GM19328 (cell line): ENCODE measurements at regions not wholly inside any gene's neighbourhood (a gene's known extent, or its start where the extent isn't known, plus 50 kb on each side); places are given as distances from the start of the nearest gene placed in this dataset.

Experiments
- ATAC-seq: cut with Tn5 transposase; IDR thresholded peaks from one replicate; pipeline ENCODE4 v1.9.1; 2021; ENCODE audit warnings: mild to moderate bottlenecking, moderate library complexity; ENCODE audit not compliant: unreplicated experiment

GRCh38 chr5:20680718-20681302 is 692.8 kb upstream of the CDH18 start:
- ATAC-seq: no peak

- ATAC-seq: no peak
Measured at GRCh38 chr5:20678814-20679298, 690.9 kb upstream of the CDH18 start.

- ATAC-seq: no peak
Measured at GRCh38 chr5:20678386-20678785, 690.4 kb upstream of the CDH18 start.

GRCh38 chr5:20660588-20660987 is 672.6 kb upstream of the CDH18 start:
- no peak for ATAC-seq

- ATAC-seq: no peak
Measured at GRCh38 chr5:20656262-20656661, 668.3 kb upstream of the CDH18 start.

GRCh38 chr5:20655211-20655610 is 667.2 kb upstream of the CDH18 start:
- no peak for ATAC-seq

- ATAC-seq: no peak
Measured at GRCh38 chr5:20654746-20655145, 666.7 kb upstream of the CDH18 start.

GRCh38 chr5:20654033-20654432 is 666.0 kb upstream of the CDH18 start:
- no peak for ATAC-seq

GRCh38 chr5:20649966-20650365 is 662.0 kb upstream of the CDH18 start:
- no peak for ATAC-seq

- no peak for ATAC-seq
Measured at GRCh38 chr5:20648981-20649380, 661.0 kb upstream of the CDH18 start.

- no peak for ATAC-seq
Measured at GRCh38 chr5:20636686-20637085, 648.7 kb upstream of the CDH18 start.

GRCh38 chr5:20619591-20619990 is 631.6 kb upstream of the CDH18 start:
- no peak for ATAC-seq

GRCh38 chr5:20618340-20618739 is 630.3 kb upstream of the CDH18 start:
- ATAC-seq: no peak

GRCh38 chr5:20617841-20618240 is 629.8 kb upstream of the CDH18 start:
- no peak for ATAC-seq

- ATAC-seq: no peak
Measured at GRCh38 chr5:20615888-20616563, 628.0 kb upstream of the CDH18 start.

GRCh38 chr5:20611620-20612019 is 623.6 kb upstream of the CDH18 start:
- no peak for ATAC-seq

- no peak for ATAC-seq
Measured at GRCh38 chr5:20610681-20611080, 622.7 kb upstream of the CDH18 start.

- no peak for ATAC-seq
Measured at GRCh38 chr5:20609126-20609525, 621.1 kb upstream of the CDH18 start.

- no peak for ATAC-seq
Measured at GRCh38 chr5:20608567-20608966, 620.6 kb upstream of the CDH18 start.

GRCh38 chr5:20605732-20606525 is 617.9 kb upstream of the CDH18 start:
- ATAC-seq: no peak

GRCh38 chr5:20604992-20605391 is 617.0 kb upstream of the CDH18 start:
- ATAC-seq: no peak

- ATAC-seq: no peak
Measured at GRCh38 chr5:20601678-20602100, 613.7 kb upstream of the CDH18 start.
